Non-pigmented ciliary epithelial cell (primary cell): ENCODE measurements at regions not wholly inside any gene's neighbourhood (a gene's known extent, or its start where the extent isn't known, plus 50 kb on each side); places are given as distances from the start of the nearest gene placed in this dataset.

Source experiments
- DNase-seq: peaks from one replicate; pipeline ENCODE4 v3.0.0-alpha.2; 2010; ENCODE audit warnings: low read depth

GRCh38 chr1:88224906-88225305, 459.2 kb upstream of the PKN2 start:
- DNase-seq: no peak

DNA sequence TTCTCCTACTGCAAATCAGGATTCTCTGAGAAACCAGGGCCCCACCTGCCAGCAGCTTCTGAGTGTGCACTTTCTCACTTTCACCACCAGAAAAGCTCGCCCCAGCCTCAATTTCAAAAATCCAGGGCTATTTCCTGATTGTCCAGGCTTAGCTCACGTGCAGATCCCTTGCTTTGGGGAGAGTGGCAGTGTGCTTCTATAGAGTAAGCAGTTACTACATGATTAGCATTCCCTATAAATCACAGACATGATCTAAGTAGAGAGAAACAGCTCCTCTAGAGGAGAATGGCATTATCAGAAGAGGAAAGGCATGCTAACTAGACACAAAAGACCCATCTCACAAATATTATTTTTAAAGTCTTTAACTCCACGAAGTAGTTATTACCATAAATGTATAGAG, 456.0 kb upstream of the PKN2 start:
- DNase-seq: no peak

DNA sequence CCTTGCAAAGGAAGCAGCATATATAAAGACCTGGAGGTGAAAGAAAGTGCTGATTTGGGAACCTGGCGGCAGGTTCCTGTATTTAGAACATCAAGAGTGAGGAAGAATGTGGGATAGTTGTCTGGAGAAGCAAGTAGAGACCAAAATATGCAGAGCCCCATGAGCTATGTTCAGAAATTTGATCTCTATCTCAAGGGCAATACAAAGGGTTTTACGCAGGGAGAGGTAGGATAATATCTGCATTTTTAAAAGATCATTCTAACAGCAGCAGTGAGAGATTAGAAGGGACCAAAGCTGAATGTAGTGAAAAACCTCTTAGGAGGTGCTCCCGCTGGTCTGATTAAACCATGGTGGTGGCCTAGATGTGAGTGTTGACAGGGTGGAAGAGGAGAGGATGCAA, 453.9 kb upstream of the PKN2 start:
- no peak for DNase-seq

DNA sequence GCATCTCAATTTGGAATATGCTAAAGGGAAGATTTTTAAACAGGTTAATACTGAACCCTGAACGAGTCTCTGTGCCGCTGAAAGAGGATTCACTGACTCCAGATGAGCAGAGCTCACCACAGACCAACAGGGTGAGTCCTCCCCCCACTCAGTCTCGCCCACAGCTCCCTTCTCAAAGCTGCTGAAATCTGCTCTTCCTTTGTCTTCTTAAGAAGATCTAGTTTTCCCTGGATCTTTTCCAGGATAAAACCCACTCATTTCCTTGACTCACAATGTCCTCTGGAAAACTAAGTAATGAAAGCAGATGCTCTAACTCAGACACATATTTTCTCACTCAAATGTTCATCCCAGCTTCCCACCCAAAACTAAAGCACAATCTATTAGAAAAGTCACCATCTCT, 447.0 kb upstream of the PKN2 start:
- peak; percentile 24 for DNase-seq

GRCh38 chr1:88239205-88239604, 444.9 kb upstream of the PKN2 start:
- no peak for DNase-seq

GRCh38 chr1:88247666-88248065, 436.4 kb upstream of the PKN2 start:
- no peak for DNase-seq

GRCh38 chr1:88250915-88251314, 433.2 kb upstream of the PKN2 start:
- no peak for DNase-seq

- DNase-seq: no peak
Observed at GRCh38 chr1:88252745-88253144, 431.3 kb upstream of the PKN2 start.

DNA sequence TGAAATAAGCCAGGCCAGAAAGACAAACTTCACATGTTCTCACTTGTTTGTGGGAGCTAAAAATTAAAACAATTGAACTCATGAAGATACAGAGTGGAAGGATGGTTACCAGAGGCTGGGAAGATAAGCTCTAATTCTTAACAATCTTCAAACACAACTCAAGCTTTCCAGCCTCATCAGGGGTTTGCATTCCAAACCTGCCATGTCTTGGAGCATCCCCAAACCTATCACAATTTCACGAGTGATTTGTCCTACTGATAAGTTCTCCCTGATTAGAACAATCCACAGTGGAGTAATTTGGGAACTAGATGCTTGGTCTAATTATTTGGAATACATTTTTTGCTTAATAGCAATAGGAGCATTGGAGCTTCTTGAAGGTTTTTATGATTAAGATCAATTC, 418.5 kb upstream of the PKN2 start:
- no peak for DNase-seq

DNA sequence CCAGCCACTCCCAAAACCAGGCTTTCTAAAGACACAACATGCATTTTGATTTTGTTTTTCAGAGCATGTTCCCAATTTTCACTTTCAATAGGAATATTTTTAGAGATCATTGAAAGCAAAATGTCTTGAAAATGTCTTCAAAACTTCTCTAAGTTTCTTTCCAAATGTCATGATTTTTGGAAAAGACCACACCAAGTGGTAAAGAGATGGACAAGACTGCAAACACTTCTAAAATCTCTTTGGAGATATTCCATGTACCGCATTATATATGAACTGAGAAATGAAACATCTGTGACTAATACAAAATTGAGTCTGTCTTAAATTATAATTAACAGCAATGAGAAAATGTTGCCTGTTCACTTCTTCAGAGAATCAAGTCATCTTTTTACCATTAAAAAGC, 418.0 kb upstream of the PKN2 start:
- no peak for DNase-seq

GRCh38 chr1:88272216-88272615, 411.9 kb upstream of the PKN2 start:
- DNase-seq: no peak

DNA sequence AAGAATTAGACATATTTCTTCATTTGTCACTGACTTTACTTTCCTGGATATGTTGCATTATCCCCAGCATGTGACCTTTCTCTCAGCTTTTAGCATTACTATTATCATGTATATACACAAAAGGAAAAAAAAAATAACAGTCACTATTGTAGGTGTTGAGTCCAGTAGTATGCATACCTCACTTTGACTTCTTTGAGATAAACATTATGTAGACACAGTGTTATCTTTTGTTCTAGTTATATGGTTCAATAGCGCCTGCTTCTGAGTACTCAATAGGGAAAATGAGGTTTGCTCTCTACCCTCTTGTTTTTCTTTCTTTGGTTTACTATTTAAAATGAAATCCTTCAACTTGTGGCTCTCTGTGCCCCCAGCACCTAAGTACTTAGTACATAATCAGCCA, 409.6 kb upstream of the PKN2 start:
- no peak for DNase-seq

GRCh38 chr1:88275259-88275862, 408.7 kb upstream of the PKN2 start:
- DNase-seq: no peak

GRCh38 chr1:88276163-88276562, 407.9 kb upstream of the PKN2 start:
- peak; percentile 59 for DNase-seq

- no peak for DNase-seq
Observed at GRCh38 chr1:88284066-88284465, 400.0 kb upstream of the PKN2 start.

DNA sequence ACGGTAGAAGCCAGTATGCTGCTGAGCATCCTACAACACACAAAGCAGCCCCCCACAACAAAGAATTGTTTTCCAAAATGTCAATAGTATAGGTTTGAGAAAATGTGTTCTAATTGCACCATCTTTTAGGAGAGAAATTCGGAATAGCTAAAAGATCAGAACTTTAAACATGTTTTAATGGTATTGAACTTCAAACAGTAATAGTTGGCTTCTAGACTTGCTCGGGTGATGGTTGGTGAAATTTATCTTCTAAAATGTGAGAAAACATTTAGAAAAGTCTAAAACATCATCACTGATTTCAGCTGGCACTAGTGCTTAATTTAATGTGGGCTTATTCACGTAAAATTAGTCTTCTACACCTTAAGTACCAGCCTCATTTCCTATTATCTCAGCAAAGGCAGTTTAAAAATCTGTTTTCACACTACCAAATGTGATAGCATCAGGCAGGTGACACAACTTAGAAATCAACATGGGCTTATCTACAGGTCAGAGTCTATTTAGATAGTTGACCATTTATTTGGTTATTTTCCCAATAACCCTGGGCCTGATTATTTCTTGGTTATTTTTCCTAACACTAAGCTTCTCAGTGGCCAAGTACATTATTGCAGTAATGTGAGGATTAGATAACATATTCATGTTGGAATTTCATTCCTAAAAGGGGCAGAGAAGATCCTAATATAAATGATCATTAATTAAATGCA, 399.3 kb upstream of the PKN2 start:
- no peak for DNase-seq

DNA sequence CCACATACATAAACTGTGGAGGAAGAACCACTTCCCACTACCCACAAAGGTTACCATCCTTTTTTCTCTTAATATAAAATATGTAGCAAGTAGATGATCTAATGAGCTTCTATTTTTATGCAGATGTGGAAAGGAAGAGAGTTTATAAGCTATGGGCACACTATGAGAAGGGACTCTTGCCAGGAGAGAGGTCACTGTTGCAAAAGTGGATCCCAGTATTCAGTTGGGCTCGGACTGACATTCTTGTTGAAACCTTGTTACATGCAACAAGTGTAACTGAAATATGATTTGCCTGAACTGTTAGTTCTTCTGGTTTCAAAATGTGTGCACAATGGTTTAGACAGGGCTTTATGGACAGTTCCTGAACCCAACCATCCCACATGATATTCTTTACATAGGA, 397.4 kb upstream of the PKN2 start:
- DNase-seq: no peak

DNA sequence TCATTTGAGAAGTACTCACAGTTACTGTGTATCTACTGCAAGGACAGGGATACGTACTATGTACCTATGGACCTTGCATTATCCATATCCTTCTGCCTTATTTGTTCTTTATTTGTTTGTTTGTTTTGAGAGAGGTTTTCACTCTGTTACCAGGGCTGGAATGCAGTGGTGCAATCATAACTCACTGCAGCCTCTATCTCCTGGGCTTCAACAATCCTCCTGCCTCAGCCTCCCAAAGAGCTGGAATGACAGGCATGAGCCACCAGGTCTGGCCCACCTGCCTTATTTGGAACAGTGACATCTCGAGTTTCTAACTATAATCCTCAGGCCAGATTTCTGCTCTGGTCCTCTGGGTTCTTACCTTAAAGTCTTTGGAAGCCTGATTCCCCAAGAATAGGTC, 395.5 kb upstream of the PKN2 start:
- no peak for DNase-seq

GRCh38 chr1:88289401-88290102, 394.5 kb upstream of the PKN2 start:
- DNase-seq: no peak

- no peak for DNase-seq
Observed at GRCh38 chr1:88291611-88292354, 392.3 kb upstream of the PKN2 start.

DNA sequence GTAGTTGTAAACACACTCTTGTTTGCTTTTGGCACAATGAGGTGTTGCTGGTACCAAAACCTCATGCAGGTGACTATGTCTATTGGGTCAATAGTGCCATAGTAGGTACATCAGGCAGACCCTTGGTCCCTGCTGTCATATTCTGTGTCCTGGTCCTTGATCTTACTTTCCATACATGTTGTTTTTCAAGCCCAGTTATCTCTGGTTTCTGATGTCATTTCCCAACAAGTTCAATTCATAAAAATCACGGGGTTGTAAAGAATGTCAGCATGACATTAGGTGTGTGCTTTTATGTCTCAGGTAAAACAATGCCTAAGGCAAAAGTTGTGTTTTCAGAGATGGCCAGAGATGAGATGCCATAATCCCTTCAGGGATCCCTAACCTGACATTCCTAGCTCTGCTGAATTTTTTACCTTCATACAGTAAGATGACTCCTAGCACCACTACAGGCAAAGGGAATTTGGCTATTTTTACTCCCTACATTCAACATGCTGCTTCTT, 390.3 kb upstream of the PKN2 start:
- DNase-seq: no peak

GRCh38 chr1:88296227-88296626, 387.8 kb upstream of the PKN2 start:
- no peak for DNase-seq

- no peak for DNase-seq
Observed at GRCh38 chr1:88296642-88297041, 387.4 kb upstream of the PKN2 start.
